ENCODE measurements at regions not wholly inside any gene's neighbourhood (a gene's known extent, or its start where the extent isn't known, plus 50 kb on each side); places are given as distances from the start of the nearest gene placed in this dataset.

- no peaks in the 10 kb centered on the region for H3K36me3 Mint-ChIP-seq (ENCODE audit: low read depth)
- H3K4me1 Mint-ChIP-seq (ENCODE audit: low read depth) = no peaks in the 10 kb centered on the region
- peaks cover 2% of the 10 kb centered on the region for H3K27me3 Mint-ChIP-seq (ENCODE audit: low read depth)
- H3K27ac Mint-ChIP-seq (ENCODE audit: unreplicated experiment) = no peak overlapping the region
- no peaks in the 10 kb centered on the region for H3K9me3 Mint-ChIP-seq (ENCODE audit: low read depth)
- DNase-seq (ENCODE audit: low spot score) = no peak
- TF ChIP-seq CTCF (IDR thresholded peaks at IDR 0.05) = no peak
- H3K4me3 Mint-ChIP-seq (ENCODE audit: unreplicated experiment) = no peak overlapping the region
Measured at GRCh38 chr14:46401066-46401465, 250.5 kb downstream of the RPL10L start.

- DNase-seq (ENCODE audit: low spot score) = no peak
- TF ChIP-seq CTCF (IDR thresholded peaks at IDR 0.05) = no peak
- Mint-ChIP-seq H3K27ac (ENCODE audit: unreplicated experiment) (no peak overlapping the region), H3K4me3 (ENCODE audit: unreplicated experiment) (no peak overlapping the region), H3K4me1 (ENCODE audit: low read depth) (no peaks in the 10 kb centered on the region), H3K9me3 (ENCODE audit: low read depth) (no peaks in the 10 kb centered on the region), H3K36me3 (ENCODE audit: low read depth) (no peaks in the 10 kb centered on the region), H3K27me3 (ENCODE audit: low read depth) (no peaks in the 10 kb centered on the region)
Measured at GRCh38 chr14:46399049-46399448, 252.5 kb downstream of the RPL10L start.

- peaks cover 6% of the 10 kb centered on the region for H3K9me3 Mint-ChIP-seq (ENCODE audit: low read depth)
Measured at GRCh38 chr14:46384611-46385010, 267.0 kb downstream of the RPL10L start.

GRCh38 chr14:46381674-46382073 is 269.9 kb downstream of the RPL10L start:
- Mint-ChIP-seq H3K27me3 (ENCODE audit: low read depth) (no peaks in the 10 kb centered on the region), H3K4me3 (ENCODE audit: unreplicated experiment) (no peak overlapping the region), H3K27ac (ENCODE audit: unreplicated experiment) (no peak overlapping the region), H3K4me1 (ENCODE audit: low read depth) (no peaks in the 10 kb centered on the region), H3K9me3 (ENCODE audit: low read depth) (peaks cover 1% of the 10 kb centered on the region), H3K36me3 (ENCODE audit: low read depth) (no peaks in the 10 kb centered on the region)
- DNase-seq (ENCODE audit: low spot score) = no peak
- TF ChIP-seq CTCF (IDR thresholded peaks at IDR 0.05) = no peak

More at GRCh38 chr14:46384611-46385010, 267.0 kb downstream of the RPL10L start:
- Mint-ChIP-seq H3K36me3 (ENCODE audit: low read depth) (no peaks in the 10 kb centered on the region), H3K27me3 (ENCODE audit: low read depth) (no peaks in the 10 kb centered on the region), H3K4me1 (ENCODE audit: low read depth) (no peaks in the 10 kb centered on the region), H3K4me3 (ENCODE audit: unreplicated experiment) (no peak overlapping the region), H3K27ac (ENCODE audit: unreplicated experiment) (no peak overlapping the region)
- TF ChIP-seq CTCF (IDR thresholded peaks at IDR 0.05) = no peak
- no peak for DNase-seq (ENCODE audit: low spot score)

GRCh38 chr14:46378248-46378647 is 273.3 kb downstream of the RPL10L start:
- Mint-ChIP-seq H3K27ac (ENCODE audit: unreplicated experiment) (no peak overlapping the region), H3K27me3 (ENCODE audit: low read depth) (no peaks in the 10 kb centered on the region), H3K4me3 (ENCODE audit: unreplicated experiment) (no peak overlapping the region), H3K9me3 (ENCODE audit: low read depth) (peaks cover 15% of the 10 kb centered on the region), H3K36me3 (ENCODE audit: low read depth) (no peaks in the 10 kb centered on the region), H3K4me1 (ENCODE audit: low read depth) (no peaks in the 10 kb centered on the region)
- no peak for DNase-seq (ENCODE audit: low spot score)
- TF ChIP-seq CTCF (IDR thresholded peaks at IDR 0.05) = no peak

Measured in chondrocyte (in vitro differentiated cells).